Endothelial cell of umbilical vein (primary cell): ENCODE measurements at regions not wholly inside any gene's neighbourhood (a gene's known extent, or its start where the extent isn't known, plus 50 kb on each side); places are given as distances from the start of the nearest gene placed in this dataset.

Source experiments
- BruUV-seq: library from RNA; stranded (reverse); fragments of 400-500 nt; replicated peaks from 2 replicates; lab custom pipeline; 2021; lab: Mats Ljungman, UMichigan
- CTCF ChIA-PET: fragments of 300-600, 350-600 bp; sonication (Branson Sonifier 250); formaldehyde crosslinking; loops from one replicate; lab custom pipeline; 2021; ENCODE audit warnings: antibody characterized with exemption, inconsistent platforms; lab: Charles Lee
- POLR2A ChIA-PET: fragments of 300-600, 350-600 bp; sonication (Branson Sonifier 250); formaldehyde crosslinking; loops from one replicate; lab custom pipeline; 2021; ENCODE audit warnings: antibody characterized with exemption, inconsistent platforms; lab: Charles Lee
- DNase-seq: peaks from one replicate; pipeline ENCODE4 v3.0.0-alpha.2; 2011; ENCODE audit warnings: low read depth, low spot score
- FAIRE-seq: peaks from 2 replicates; lab custom pipeline; 2011; peaks lifted over from hg19 to GRCh38; lab: Jason Lieb, UNC
- H2AFZ ChIP-seq: 2 replicates; pipeline ENCODE4 v1.6.0; 2012; ENCODE audit warnings: low read depth, low read length, control low read depth, inconsistent platforms
- H3K27ac ChIP-seq: 2 replicates; pipeline ENCODE4 v1.5.1; 2011; ENCODE audit warnings: low read depth, mild to moderate bottlenecking, control low read depth, low read length, moderate library complexity; ENCODE audit not compliant: insufficient read depth
- H3K27me3 ChIP-seq, 2 experiments: 2 replicates each; pipeline versions ENCODE4 v1.6.0 to v1.6.1; 2011; ENCODE audit warnings: low read length in 2 of 2, mixed read lengths in 1 of 2; ENCODE audit not compliant: control insufficient read depth in 2 of 2, insufficient read depth in 2 of 2
- H3K36me3 ChIP-seq, 2 experiments: 2 replicates in 1 of 2; 3 replicates in 1 of 2; pipeline ENCODE4 v1.5.1; 2011; ENCODE audit warnings: low read length in 2 of 2, mild to moderate bottlenecking in 1 of 2, moderate library complexity in 1 of 2; ENCODE audit not compliant: control insufficient read depth in 2 of 2, insufficient read depth in 2 of 2; ENCODE audit errors: extremely low read depth in 1 of 2
- H3K4me1 ChIP-seq: 3 replicates; pipeline ENCODE4 v1.5.1; 2011; ENCODE audit warnings: mild to moderate bottlenecking, low read length; ENCODE audit not compliant: control insufficient read depth, insufficient read depth; ENCODE audit errors: extremely low read depth
- H3K4me2 ChIP-seq: 2 replicates; pipeline ENCODE4 v1.6.1; 2011; ENCODE audit warnings: low read length, control low read depth, mixed read lengths; ENCODE audit not compliant: insufficient read depth
- H3K4me3 ChIP-seq, 3 experiments: fragments of 200-600 bp in 1 of 3; sonication (generic), shearing (Covaris generic) in 1 of 3; replicated peaks in 1 of 3; 2 replicates each; pipeline ENCODE4 v1.5.1; 2011 to 2016; ENCODE audit warnings: control low read depth in 3 of 3, low read length in 3 of 3, mild to moderate bottlenecking in 2 of 3, inconsistent platforms in 1 of 3, low read depth in 1 of 3, moderate library complexity in 1 of 3; ENCODE audit not compliant: insufficient read depth in 1 of 3
- H3K79me2 ChIP-seq: 2 replicates; pipeline ENCODE4 v1.6.0; 2012; ENCODE audit warnings: low read length, inconsistent platforms; ENCODE audit not compliant: control insufficient read depth, insufficient read depth
- H3K9ac ChIP-seq: replicated peaks from 2 replicates; pipeline ENCODE3; 2011; ENCODE audit warnings: low read length, control low read depth; ENCODE audit not compliant: insufficient read depth; ENCODE audit errors: extremely low read depth
- H3K9me1 ChIP-seq: replicated peaks from 3 replicates; pipeline ENCODE4 v1.6.0; 2011; ENCODE audit warnings: mild to moderate bottlenecking, low read length; ENCODE audit not compliant: control insufficient read depth, insufficient read depth; ENCODE audit errors: extremely low read depth
- H3K9me3 ChIP-seq: replicated peaks from 2 replicates; pipeline ENCODE4 v1.5.1; 2012; ENCODE audit warnings: low read length, inconsistent platforms; ENCODE audit not compliant: control insufficient read depth, insufficient read depth
- H4K20me1 ChIP-seq: replicated peaks from 2 replicates; pipeline ENCODE3; 2011; ENCODE audit warnings: mild to moderate bottlenecking, low read length; ENCODE audit not compliant: control insufficient read depth, insufficient read depth; ENCODE audit errors: extremely low read depth
- EZH2 ChIP-seq: IDR thresholded peaks from 2 replicates; pipeline ENCODE4 v1.6.1; 2012; ENCODE audit warnings: borderline replicate concordance, low read depth, mild to moderate bottlenecking, moderate library complexity, low read length, inconsistent platforms; ENCODE audit not compliant: severe bottlenecking
- FOS ChIP-seq: IDR thresholded peaks from 2 replicates; pipeline ENCODE4 v1.6.1; 2011; ENCODE audit warnings: mild to moderate bottlenecking, low read length, moderate library complexity, borderline replicate concordance; ENCODE audit not compliant: insufficient read depth
- MAX ChIP-seq: IDR thresholded peaks from 2 replicates; pipeline ENCODE4 v1.6.1; 2011; ENCODE audit not compliant: insufficient read depth, insufficient read length
- MYC ChIP-seq: IDR thresholded peaks from one replicate; pipeline ENCODE4 v1.6.1; 2011; ENCODE audit warnings: mild to moderate bottlenecking, low read depth, low read length
- POLR2A ChIP-seq: IDR thresholded peaks from 2 replicates; pipeline ENCODE4 v1.6.1; 2012; ENCODE audit warnings: low read depth, mild to moderate bottlenecking, control low read depth, low read length
- dilution Hi-C: fragments of 300-500 bp; cut with MboI; formaldehyde crosslinking; loops from one replicate; pipeline ENCODE4 v1.15.0; 2019; ENCODE audit warnings: low sequenced_read_pairs; ENCODE audit not compliant: extremely low pct_ligation_motif_present
- intact Hi-C: fragments of 100-400 bp; cut with micrococcal nuclease; formaldehyde crosslinking; loops from one replicate; pipeline ENCODE4 v1.10.0; 2022

DNA sequence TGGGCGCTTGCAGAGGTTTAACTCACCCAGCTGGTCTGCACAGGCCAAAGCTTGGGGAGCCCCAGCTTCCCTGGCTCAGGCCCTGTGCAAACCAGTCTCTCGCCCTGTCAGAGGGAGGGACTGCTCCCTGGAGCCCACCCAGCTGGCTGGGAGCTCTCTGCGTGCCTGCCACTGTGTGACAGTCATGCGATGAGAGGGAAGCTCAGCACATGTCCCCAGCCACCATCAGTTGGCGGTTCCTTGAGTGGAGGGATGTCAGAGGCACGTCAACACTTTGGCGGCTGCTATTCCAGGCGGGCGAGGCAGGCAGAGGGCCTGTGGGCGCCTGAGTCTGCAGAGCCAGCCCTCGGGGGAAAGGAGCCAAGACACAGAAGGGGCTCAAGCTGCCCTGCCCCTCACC lies 324.6 kb downstream of the UACA start:
- H3K9ac ChIP-seq: no peak overlapping the region
- ChIA-PET POLR2A (no interaction called here), CTCF (interaction anchor here (1.1 kb wide), 1 partner anchor 28 kb away, joined by 4 read pairs; no protein-coding TSS in a partner anchor)
- no peaks in the 10 kb centered on the region for H3K9me3 ChIP-seq
- no peaks in the 10 kb centered on the region for H4K20me1 ChIP-seq
- no peaks in the 10 kb centered on the region for H3K4me1 ChIP-seq
- H3K4me3 ChIP-seq: no peak overlapping the region
- H3K27me3 ChIP-seq: peaks cover 3 to 10% of the 10 kb centered on the region in 2 experiments
- no peak for DNase-seq
- intact Hi-C loops (no loop called here), dilution Hi-C loops (no loop called here)
- H3K36me3 ChIP-seq: no peaks in the 10 kb centered on the region
- no peak for FAIRE-seq
- H2AFZ ChIP-seq: no peak overlapping the region
- no peaks in the 10 kb centered on the region for H3K79me2 ChIP-seq
- no peak overlapping the region for H3K27ac ChIP-seq
- H3K9me1 ChIP-seq: no peaks in the 10 kb centered on the region
- no peak for TF ChIP-seq POLR2A
- no TSS peak for BruUV-seq
- H3K4me2 ChIP-seq: no peak overlapping the region

DNA sequence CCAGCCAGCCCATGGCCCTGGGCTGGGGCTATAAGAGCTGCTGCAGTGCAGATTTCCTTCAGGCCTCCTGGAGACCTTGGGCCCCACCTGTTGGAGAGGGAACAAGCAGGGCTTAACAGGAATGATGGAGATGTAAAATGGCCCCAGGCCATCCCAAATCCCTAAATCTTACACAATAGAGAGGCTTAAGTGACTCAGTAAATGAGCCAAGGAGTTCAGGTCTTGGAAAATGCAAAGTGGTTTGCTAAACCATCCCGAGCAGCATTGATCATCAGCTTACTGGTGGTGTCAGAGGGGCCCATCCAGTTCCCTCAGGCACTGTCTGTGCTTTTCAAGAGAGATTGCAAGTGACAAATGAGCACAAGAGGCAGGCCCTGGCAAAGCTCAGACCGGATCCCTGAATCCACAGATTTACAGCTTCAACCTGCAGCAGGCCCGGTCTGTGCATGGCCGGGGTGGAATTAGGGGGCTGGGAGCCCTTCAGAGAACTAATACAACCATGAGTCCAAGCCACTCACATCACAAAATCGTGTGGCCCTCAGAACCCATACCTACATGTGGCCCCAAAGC lies 325.4 kb downstream of the UACA start:
- H2AFZ ChIP-seq: no peak overlapping the region
- H3K4me1 ChIP-seq: no peaks in the 10 kb centered on the region
- H3K27ac ChIP-seq: no peak overlapping the region
- BruUV-seq: no TSS peak
- FAIRE-seq: no peak
- DNase-seq: no peak
- CTCF ChIA-PET: interaction anchor here (1.1 kb wide), 1 partner anchor 29 kb away, joined by 4 read pairs; no protein-coding TSS in a partner anchor
- H4K20me1 ChIP-seq: no peaks in the 10 kb centered on the region
- no peaks in the 10 kb centered on the region for H3K36me3 ChIP-seq
- dilution Hi-C loops: no loop called here
- H3K9me3 ChIP-seq: no peaks in the 10 kb centered on the region
- no peak overlapping the region for H3K4me3 ChIP-seq
- H3K9me1 ChIP-seq: no peaks in the 10 kb centered on the region
- H3K4me2 ChIP-seq: no peak overlapping the region
- intact Hi-C loops: no loop called here
- TF ChIP-seq POLR2A (no peak), FOS (no peak), EZH2 (no peak), MYC (no peak), MAX (no peak)
- peaks cover 3 to 8% of the 10 kb centered on the region in 2 experiments for H3K27me3 ChIP-seq
- POLR2A ChIA-PET: no interaction called here
- no peak overlapping the region for H3K9ac ChIP-seq
- no peaks in the 10 kb centered on the region for H3K79me2 ChIP-seq
